VCaP (cell line): ENCODE measurements at regions not wholly inside any gene's neighbourhood (a gene's known extent, or its start where the extent isn't known, plus 50 kb on each side); places are given as distances from the start of the nearest gene placed in this dataset.

Experiments used
- H3K27ac ChIP-seq: fragments of 450-650 bp; 2 replicates; pipeline ENCODE4 v1.5.1; 2017
- TF ChIP-seq, protein P1 (sequence below): fragments of 450-650 bp; conservative IDR thresholded peaks from 2 replicates; pipeline ENCODE4 v1.5.1; 2017; ENCODE audit warnings: mild to moderate bottlenecking, moderate library complexity

- H3K27ac ChIP-seq: no peak overlapping the region
- TF ChIP-seq, protein P1, sequence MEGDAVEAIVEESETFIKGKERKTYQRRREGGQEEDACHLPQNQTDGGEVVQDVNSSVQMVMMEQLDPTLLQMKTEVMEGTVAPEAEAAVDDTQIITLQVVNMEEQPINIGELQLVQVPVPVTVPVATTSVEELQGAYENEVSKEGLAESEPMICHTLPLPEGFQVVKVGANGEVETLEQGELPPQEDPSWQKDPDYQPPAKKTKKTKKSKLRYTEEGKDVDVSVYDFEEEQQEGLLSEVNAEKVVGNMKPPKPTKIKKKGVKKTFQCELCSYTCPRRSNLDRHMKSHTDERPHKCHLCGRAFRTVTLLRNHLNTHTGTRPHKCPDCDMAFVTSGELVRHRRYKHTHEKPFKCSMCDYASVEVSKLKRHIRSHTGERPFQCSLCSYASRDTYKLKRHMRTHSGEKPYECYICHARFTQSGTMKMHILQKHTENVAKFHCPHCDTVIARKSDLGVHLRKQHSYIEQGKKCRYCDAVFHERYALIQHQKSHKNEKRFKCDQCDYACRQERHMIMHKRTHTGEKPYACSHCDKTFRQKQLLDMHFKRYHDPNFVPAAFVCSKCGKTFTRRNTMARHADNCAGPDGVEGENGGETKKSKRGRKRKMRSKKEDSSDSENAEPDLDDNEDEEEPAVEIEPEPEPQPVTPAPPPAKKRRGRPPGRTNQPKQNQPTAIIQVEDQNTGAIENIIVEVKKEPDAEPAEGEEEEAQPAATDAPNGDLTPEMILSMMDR: no peak
Observed at GRCh38 chr11:111095327-111095726, 150.2 kb upstream of the POU2AF2 start.

- H3K27ac ChIP-seq: no peak overlapping the region
- TF ChIP-seq, protein P1: no peak
Observed at GRCh38 chr11:111093061-111093460, 152.5 kb upstream of the POU2AF2 start.

GRCh38 chr11:111091321-111091938 lies 154.1 kb upstream of the POU2AF2 start:
- H3K27ac ChIP-seq: no peak overlapping the region
- TF ChIP-seq, protein P1: no peak

DNA sequence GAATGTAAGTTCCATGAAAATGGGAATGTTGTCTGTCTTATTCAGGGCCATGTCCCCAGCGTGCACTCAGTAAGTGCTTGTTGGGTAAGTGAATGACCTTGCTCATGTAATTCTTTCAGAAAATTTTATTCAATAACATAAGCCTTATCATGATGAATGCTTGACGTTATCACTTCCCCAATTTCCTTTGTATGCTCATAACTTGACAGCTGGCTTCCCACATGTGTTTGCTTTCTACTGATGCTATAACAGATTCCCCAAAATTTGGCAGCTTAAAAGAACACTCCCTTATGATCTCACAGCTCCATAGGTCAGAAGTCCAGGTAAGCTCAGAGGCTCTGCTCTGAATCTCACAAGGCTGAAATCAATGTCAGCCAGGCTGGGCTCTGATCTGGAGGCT lies 155.8 kb upstream of the POU2AF2 start:
- TF ChIP-seq, protein P1: no peak
- no peak overlapping the region for H3K27ac ChIP-seq

GRCh38 chr11:111088847-111089355 lies 156.6 kb upstream of the POU2AF2 start:
- TF ChIP-seq, protein P1: no peak
- H3K27ac ChIP-seq: no peak overlapping the region

- no peak overlapping the region for H3K27ac ChIP-seq
- TF ChIP-seq, protein P1: no peak
Observed at GRCh38 chr11:111086058-111086457, 159.5 kb upstream of the POU2AF2 start.

DNA sequence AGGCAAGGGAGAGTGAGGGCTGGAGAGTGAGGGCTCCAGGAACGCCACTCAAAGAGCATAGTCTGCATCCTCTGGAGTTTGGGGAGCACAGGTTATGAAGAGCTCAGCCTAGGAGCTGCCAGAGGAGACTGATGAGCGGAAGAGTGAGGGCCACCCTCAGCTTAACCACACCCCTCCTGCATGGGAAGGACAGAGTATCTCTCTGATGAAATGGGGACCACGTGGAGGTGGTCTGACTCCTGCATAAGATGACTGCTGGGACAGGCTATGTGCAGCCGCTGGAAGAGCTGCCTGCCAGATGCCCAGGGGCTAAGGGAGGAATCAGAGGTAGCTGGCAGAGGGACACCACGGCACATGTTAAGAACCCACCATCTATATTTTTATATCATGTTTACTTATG lies 162.9 kb upstream of the POU2AF2 start:
- TF ChIP-seq, protein P1: no peak
- peak overlapping the region; percentile 84 for H3K27ac ChIP-seq
